Chondrocyte (in vitro differentiated cells): ENCODE measurements at regions not wholly inside any gene's neighbourhood (a gene's known extent, or its start where the extent isn't known, plus 50 kb on each side); places are given as distances from the start of the nearest gene placed in this dataset.
A peak's percentile ranks its signal among the peaks of the same experiment; 100 is the strongest.

Source experiments
- DNase-seq: peaks from one replicate; pipeline ENCODE4 v3.0.0; 2021; ENCODE audit warnings: mixed read lengths, low spot score
- H3K27ac Mint-ChIP-seq: one replicate; pipeline ENCODE4 v1.8.0; 2021; ENCODE audit warnings: mild to moderate bottlenecking, moderate library complexity, mixed read lengths; ENCODE audit not compliant: unreplicated experiment
- H3K27me3 Mint-ChIP-seq: 2 replicates; pipeline ENCODE4 v1.8.0; 2021; ENCODE audit warnings: low read depth, mixed read lengths
- H3K36me3 Mint-ChIP-seq: 2 replicates; pipeline ENCODE4 v1.8.0; 2021; ENCODE audit warnings: low read depth, mixed read lengths
- H3K4me1 Mint-ChIP-seq: 2 replicates; pipeline ENCODE4 v1.8.0; 2021; ENCODE audit warnings: low read depth, mild to moderate bottlenecking, mixed read lengths
- H3K4me3 Mint-ChIP-seq: one replicate; pipeline ENCODE4 v1.8.0; 2021; ENCODE audit warnings: mild to moderate bottlenecking, moderate library complexity, mixed read lengths; ENCODE audit not compliant: unreplicated experiment
- H3K9me3 Mint-ChIP-seq: 2 replicates; pipeline ENCODE4 v1.8.0; 2021; ENCODE audit warnings: low read depth, mixed read lengths
- CTCF ChIP-seq: fragments of 200-600 bp; sonication (generic); IDR thresholded peaks from 2 replicates; pipeline ENCODE4 v1.5.0; 2021; ENCODE audit warnings: antibody characterized with exemption, mild to moderate bottlenecking, moderate library complexity

- no peak for DNase-seq
- Mint-ChIP-seq H3K36me3 (no peaks in the 10 kb centered on the region), H3K9me3 (peaks cover 16% of the 10 kb centered on the region), H3K27me3 (no peaks in the 10 kb centered on the region), H3K27ac (no peak overlapping the region), H3K4me1 (peaks cover 3% of the 10 kb centered on the region), H3K4me3 (no peak overlapping the region)
- no peak for TF ChIP-seq CTCF
These were observed 361.7 kb downstream of the ANKRD7 start for GRCh38 chr7:118586248-118586647.

GRCh38 chr7:118590107-118590506 lies 365.6 kb downstream of the ANKRD7 start:
- H3K9me3 Mint-ChIP-seq, result peaks cover 16% of the 10 kb centered on the region

GRCh38 chr7:118602090-118602489 lies 377.6 kb downstream of the ANKRD7 start:
- Mint-ChIP-seq H3K27ac (no peak overlapping the region), H3K9me3 (no peaks in the 10 kb centered on the region), H3K4me1 (no peaks in the 10 kb centered on the region), H3K27me3 (no peaks in the 10 kb centered on the region), H3K36me3 (no peaks in the 10 kb centered on the region), H3K4me3 (no peak overlapping the region)
- no peak for TF ChIP-seq CTCF
- no peak for DNase-seq

More at GRCh38 chr7:118590107-118590506, 365.6 kb downstream of the ANKRD7 start:
- peak; percentile 64 for TF ChIP-seq CTCF
- Mint-ChIP-seq H3K36me3 (no peaks in the 10 kb centered on the region), H3K27ac (no peak overlapping the region), H3K27me3 (no peaks in the 10 kb centered on the region), H3K4me1 (no peaks in the 10 kb centered on the region), H3K4me3 (no peak overlapping the region)
- DNase-seq, result no peak

GRCh38 chr7:118606602-118607001 lies 382.1 kb downstream of the ANKRD7 start:
- Mint-ChIP-seq H3K9me3 (no peaks in the 10 kb centered on the region), H3K4me3 (no peak overlapping the region), H3K4me1 (no peaks in the 10 kb centered on the region), H3K27me3 (no peaks in the 10 kb centered on the region), H3K36me3 (no peaks in the 10 kb centered on the region), H3K27ac (no peak overlapping the region)
- DNase-seq, result no peak
- TF ChIP-seq CTCF, result no peak

- no peak for DNase-seq
- Mint-ChIP-seq H3K27ac (no peak overlapping the region), H3K9me3 (no peaks in the 10 kb centered on the region), H3K4me3 (no peak overlapping the region), H3K36me3 (no peaks in the 10 kb centered on the region), H3K4me1 (no peaks in the 10 kb centered on the region), H3K27me3 (no peaks in the 10 kb centered on the region)
- TF ChIP-seq CTCF, result no peak
These were observed 384.7 kb downstream of the ANKRD7 start for GRCh38 chr7:118609207-118609606.
